ENCODE measurements at regions not wholly inside any gene's neighbourhood (a gene's known extent, or its start where the extent isn't known, plus 50 kb on each side); places are given as distances from the start of the nearest gene placed in this dataset.

GRCh38 chr4:144371485-144371884 lies 231.0 kb upstream of the GYPA start:
- Histone ChIP-seq H3K79me1 (ENCODE audit: low read depth, low read length) (no peaks in the 10 kb centered on the region), H3K4ac (replicated peaks; ENCODE audit: insufficient read length, low read depth, low read length) (no peak overlapping the region), H2AK5ac (ENCODE audit: low read depth, low read length) (no peak overlapping the region), H4K20me1 (replicated peaks in 1 of 2; ENCODE audit: control insufficient read depth in 1 of 2, insufficient read depth in 2 of 2, low read length in 2 of 2) (no peaks in the 10 kb centered on the region), H2BK5ac (ENCODE audit: low read depth, low read length) (no peak overlapping the region), H4K91ac (replicated peaks; ENCODE audit: insufficient read length, low read length) (no peak overlapping the region), H3K27me3 (replicated peaks in 1 of 4; ENCODE audit: control insufficient read depth in 3 of 4, extremely low read depth in 1 of 4, insufficient read depth in 3 of 4, low read length in 3 of 4) (no peaks in the 10 kb centered on the region), H3K23me2 (ENCODE audit: low read depth, low read length) (no peaks in the 10 kb centered on the region), H3K4me3 (ENCODE audit: extremely low read depth in 1 of 4, insufficient read depth in 2 of 4, low read depth in 3 of 4, low read length in 4 of 4) (no peak overlapping the region), H3K4me2 (ENCODE audit: insufficient read depth in 1 of 2, low read depth in 2 of 2, low read length in 2 of 2) (no peak overlapping the region), H2BK15ac (ENCODE audit: low read length) (no peak overlapping the region), H3K4me1 (replicated peaks in 1 of 4; ENCODE audit: control insufficient read depth in 3 of 4, insufficient read depth in 4 of 4, low read length in 3 of 4) (no peaks in the 10 kb centered on the region), H3K56ac (replicated peaks; ENCODE audit: insufficient read length, low read depth, low read length) (no peak overlapping the region), H4K8ac (ENCODE audit: extremely low read depth, insufficient read depth, low read length) (no peak overlapping the region), H3K14ac (ENCODE audit: insufficient read length) (no peak overlapping the region), H3K9ac (replicated peaks in 1 of 4; ENCODE audit: extremely low read depth in 1 of 4, low read depth in 3 of 4, low read length in 3 of 4) (no peak overlapping the region), H3K23ac (ENCODE audit: insufficient read length) (no peak overlapping the region), H3K9me3 (ENCODE audit: insufficient read depth in 2 of 2, low read depth in 1 of 2, low read length in 1 of 2) (no peaks in the 10 kb centered on the region), H3K18ac (ENCODE audit: extremely low read depth, low read length) (no peak overlapping the region), H3K36me3 (ENCODE audit: control insufficient read depth in 2 of 4, insufficient read depth in 4 of 4, low read length in 3 of 4) (no peaks in the 10 kb centered on the region), H4K5ac (ENCODE audit: insufficient read length, low read depth, low read length) (no peak overlapping the region), H2AFZ (ENCODE audit: low read length) (no peak overlapping the region), H3K79me2 (ENCODE audit: control insufficient read depth in 1 of 2, insufficient read depth in 2 of 2, low read length in 2 of 2) (no peaks in the 10 kb centered on the region), H2BK120ac (replicated peaks; ENCODE audit: low read depth, low read length) (no peak overlapping the region), H3K27ac (ENCODE audit: low read depth, low read length) (no peak overlapping the region), H2BK12ac (ENCODE audit: low read depth, low read length) (no peak overlapping the region), H2BK20ac (ENCODE audit: low read length) (no peak overlapping the region)
- ChIA-PET POLR2A (ENCODE audit: partially characterized antibody) (no interaction called here), CTCF (ENCODE audit: partially characterized antibody) (interaction anchor here (1.6 kb wide), 1 partner anchor 15 kb away, joined by 6 read pairs; no protein-coding TSS in a partner anchor)
- DNase-seq (ENCODE audit: low read depth in 1 of 2, low spot score in 2 of 2) (no peak), FAIRE-seq (no peak)
- TF ChIP-seq CBX8 (IDR thresholded peaks at IDR 0.05; ENCODE audit: borderline replicate concordance, low read depth, low read length): no peak
- no peak for TF ChIP-seq TAF1 (IDR thresholded peaks at IDR 0.05; ENCODE audit: low read depth, low read length)
- no peak for TF ChIP-seq GABPA (IDR thresholded peaks at IDR 0.05; ENCODE audit: borderline replicate concordance, insufficient read depth, low read length)
- no peak for TF ChIP-seq SIX5 (IDR thresholded peaks at IDR 0.05; ENCODE audit: low read depth, low read length)
- TF ChIP-seq SP1 (IDR thresholded peaks at IDR 0.05; ENCODE audit: low read depth, low read length): no peak
- no peak for TF ChIP-seq SIN3A (conservative IDR thresholded peaks at IDR 0.05 in 1 of 2, IDR thresholded peaks at IDR 0.05 in 1 of 2; ENCODE audit: low read depth in 1 of 2, low read length in 2 of 2)
- no peak for TF ChIP-seq KDM5A (IDR thresholded peaks at IDR 0.05; ENCODE audit: low read length)
- no peak for TF ChIP-seq CREB1 (IDR thresholded peaks at IDR 0.05)
- no peak for TF ChIP-seq ATF2 (IDR thresholded peaks at IDR 0.05; ENCODE audit: low read length)
- no peak for TF ChIP-seq HDAC2 (IDR thresholded peaks at IDR 0.05; ENCODE audit: borderline replicate concordance in 1 of 2, low read depth in 2 of 2, low read length in 2 of 2)
- TF ChIP-seq CBX5 (IDR thresholded peaks at IDR 0.05; ENCODE audit: low read depth, low read length): no peak
- no peak for TF ChIP-seq KDM4A (IDR thresholded peaks at IDR 0.05; ENCODE audit: low read depth, low read length, severe bottlenecking)
- no peak for TF ChIP-seq CTBP2 (IDR thresholded peaks at IDR 0.05; ENCODE audit: borderline replicate concordance, insufficient read depth, insufficient read length, low read length)
- TF ChIP-seq JUND (IDR thresholded peaks at IDR 0.05; ENCODE audit: low read length): no peak
- TF ChIP-seq POU5F1 (IDR thresholded peaks at IDR 0.05; ENCODE audit: low read depth, low read length): no peak

All from H1 (cell line).